ENCODE measurements at regions not wholly inside any gene's neighbourhood (a gene's known extent, or its start where the extent isn't known, plus 50 kb on each side); places are given as distances from the start of the nearest gene placed in this dataset.

DNA sequence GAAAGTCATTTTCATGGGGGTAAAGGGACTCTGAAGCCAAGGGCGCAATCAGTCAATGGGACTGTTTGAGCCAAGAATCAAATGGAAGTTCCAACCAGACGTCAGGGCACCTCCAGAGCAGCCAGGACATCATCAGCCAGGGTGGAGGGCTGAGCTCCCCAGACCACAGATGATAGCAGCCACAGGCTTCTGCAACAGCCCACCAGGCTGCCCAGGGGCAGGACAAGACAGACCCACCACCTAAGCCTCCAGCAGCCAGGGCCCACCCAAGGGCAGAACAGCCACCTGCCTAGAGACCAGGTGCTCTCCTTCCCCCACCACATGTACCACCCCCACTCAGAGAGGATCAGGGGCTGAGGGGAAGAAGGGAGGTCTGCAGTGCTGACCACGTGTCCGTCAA is 53.8 kb upstream of the SLC66A3 start:
- no peak for DNase-seq (ENCODE audit: low spot score)

DNA sequence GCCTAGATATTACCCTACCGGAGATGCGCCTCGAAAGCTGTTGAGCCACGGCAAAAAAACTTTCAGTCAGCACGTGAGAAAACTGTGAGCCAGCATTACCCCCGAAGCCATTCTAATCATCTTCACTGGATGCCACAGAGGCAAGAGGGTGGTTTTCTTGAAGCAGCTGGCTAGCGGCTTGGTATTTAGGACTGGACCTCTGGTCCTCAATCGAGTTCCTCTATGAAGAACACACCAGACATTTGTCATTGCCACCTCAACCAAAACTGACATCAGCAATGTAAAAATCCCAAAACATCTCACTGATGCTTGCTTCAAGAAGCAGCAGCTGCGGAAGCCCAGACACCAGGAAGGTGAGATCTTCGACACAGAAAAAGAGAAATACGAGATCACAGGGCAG is 52.8 kb upstream of the SLC66A3 start:
- no peak for DNase-seq (ENCODE audit: low spot score)

DNA sequence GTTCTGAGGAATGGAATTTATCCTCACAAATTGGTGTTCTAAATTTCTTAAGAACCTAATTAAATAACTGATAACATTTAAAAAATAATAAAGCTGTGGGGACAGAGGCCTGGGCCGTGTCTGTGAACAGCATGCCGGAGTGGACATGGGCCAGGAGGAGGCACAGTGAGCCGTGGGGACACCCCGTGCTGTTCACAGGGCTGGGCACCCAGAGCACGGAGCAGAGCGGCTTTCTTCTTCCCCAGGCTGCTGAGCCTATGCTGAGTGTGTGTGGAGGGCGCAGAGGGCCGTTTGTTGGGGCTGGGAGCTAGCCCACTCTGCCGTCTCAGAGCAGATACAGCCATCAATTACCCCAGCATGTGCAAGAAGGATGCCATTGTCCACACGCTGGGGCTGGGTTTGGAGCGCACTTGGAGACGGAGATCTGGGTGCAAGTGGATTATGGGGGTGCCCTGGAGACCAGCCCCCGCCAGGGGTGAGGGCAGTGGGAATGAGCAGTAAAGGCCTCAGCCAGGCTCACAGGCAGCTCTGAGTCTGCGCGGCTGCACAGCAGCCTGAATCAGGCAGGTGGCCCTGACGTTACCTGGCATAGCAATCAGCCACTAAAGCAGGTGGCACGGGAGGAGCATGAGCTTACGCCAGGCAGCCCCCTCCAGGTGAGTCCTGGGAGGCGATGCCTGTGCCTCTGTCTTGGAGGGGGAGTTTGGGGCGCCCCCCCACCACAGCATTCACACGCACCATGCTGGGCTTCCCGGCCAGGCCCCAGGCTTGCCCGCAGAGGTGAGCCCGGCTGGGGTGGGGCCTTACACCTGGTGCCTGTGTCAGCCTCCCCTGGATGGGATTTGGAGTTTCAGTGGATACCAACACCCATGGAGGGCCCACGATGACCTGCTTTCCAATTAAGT is 52.1 kb upstream of the SLC66A3 start:
- DNase-seq (ENCODE audit: low spot score): no peak

DNA sequence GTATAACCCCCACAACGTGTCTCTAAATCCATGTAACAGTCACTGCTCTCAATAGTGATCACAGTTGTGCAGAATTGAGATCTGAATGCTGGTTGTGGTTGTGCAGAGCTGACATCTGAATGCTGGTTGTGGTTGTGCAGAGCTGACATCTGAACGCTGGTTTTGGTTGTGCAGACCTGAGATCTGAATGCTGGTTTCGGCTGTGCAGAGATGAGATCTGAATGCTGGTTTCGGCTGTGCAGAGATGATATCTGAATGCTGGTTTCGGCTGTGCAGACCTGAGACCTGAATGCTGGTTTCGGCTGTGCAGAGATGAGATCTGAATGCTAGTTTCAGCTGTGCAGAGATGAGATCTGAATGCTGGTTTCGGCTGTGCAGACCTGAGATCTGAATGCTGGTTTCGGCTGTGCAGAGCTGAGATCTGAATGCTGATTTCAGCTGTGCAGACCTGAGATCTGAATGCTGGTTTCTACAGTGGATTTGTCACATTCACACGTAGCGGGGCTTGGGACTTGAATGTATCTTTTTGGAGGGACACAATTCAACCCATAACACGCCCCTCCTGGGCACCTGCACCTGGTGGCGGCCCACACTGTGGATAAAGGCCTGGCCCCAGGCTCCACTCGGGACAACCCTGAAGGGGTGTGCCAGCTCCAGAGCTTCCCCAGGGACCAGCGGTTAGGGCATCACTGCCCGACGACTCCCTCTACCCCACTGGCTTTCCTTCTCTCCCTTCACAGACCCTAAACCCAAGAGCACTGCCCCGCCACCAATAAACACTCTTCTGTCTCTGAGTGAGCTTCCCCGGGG is 51.1 kb upstream of the SLC66A3 start:
- DNase-seq (ENCODE audit: low spot score): no peak

DNA sequence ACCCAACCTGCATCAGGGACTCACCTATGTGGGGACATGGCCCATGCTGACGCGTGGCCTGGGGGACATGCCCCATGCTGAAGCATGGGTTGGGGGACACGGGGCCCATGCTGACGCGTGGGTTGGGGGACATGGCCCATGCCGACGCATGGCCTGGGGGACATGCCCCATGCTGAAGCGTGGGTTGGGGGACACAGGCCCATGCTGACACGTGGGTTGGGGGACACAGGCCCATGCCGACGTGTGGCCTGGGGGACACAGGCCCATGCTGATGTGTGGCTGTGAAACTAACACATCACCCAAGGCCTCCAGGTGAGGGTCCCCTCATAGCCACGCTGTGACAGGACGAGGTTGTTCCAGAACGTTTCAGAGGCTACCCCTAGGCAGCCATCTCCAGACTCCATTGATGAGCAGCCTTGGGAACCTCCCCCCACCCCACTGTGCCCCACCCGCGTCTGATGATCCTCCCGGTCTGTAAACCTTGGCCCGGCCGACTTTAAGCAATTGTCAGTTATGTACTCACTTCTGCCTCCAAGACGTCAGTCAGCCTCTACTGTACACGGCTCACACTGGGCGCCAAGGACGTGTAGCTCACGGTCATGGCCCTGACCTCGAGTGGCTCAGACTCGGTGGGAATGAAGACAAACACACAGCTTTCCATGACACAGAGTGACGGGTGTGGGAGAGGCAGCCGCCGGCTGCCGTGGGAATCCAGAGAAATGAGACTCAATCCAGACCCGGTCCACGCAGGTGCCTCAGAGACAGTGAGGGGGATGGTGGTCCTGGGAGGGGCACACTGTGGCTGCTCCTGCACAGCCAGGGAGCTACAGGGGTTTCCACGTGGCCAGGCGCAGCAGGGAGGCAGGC is 50.2 kb upstream of the SLC66A3 start:
- DNase-seq (ENCODE audit: low spot score): no peak
